ENCODE measurements at regions not wholly inside any gene's neighbourhood (a gene's known extent, or its start where the extent isn't known, plus 50 kb on each side); places are given as distances from the start of the nearest gene placed in this dataset.

GRCh38 chr4:62717154-62717553 lies 1517.0 kb downstream of the ADGRL3 start:
- no peak overlapping the region for H3K4me3 ChIP-seq
- H3K9me3 ChIP-seq: no peaks in the 10 kb centered on the region
- H3K27me3 ChIP-seq: no peaks in the 10 kb centered on the region
- TF ChIP-seq CTCF (IDR thresholded peaks at IDR 0.05): no peak
- DNase-seq (ENCODE audit: low spot score in 2 of 2): no peak
- no peaks in the 10 kb centered on the region for H3K4me1 ChIP-seq
- intact Hi-C loops (cut with DNase I): no loop called here
- H3K36me3 ChIP-seq: no peaks in the 10 kb centered on the region
- no peak overlapping the region for H3K27ac ChIP-seq

GRCh38 chr4:62711575-62711974 lies 1511.4 kb downstream of the ADGRL3 start:
- TF ChIP-seq CTCF (IDR thresholded peaks at IDR 0.05): no peak
- Histone ChIP-seq H3K27ac (no peak overlapping the region), H3K9me3 (no peaks in the 10 kb centered on the region), H3K4me3 (no peak overlapping the region), H3K27me3 (no peaks in the 10 kb centered on the region), H3K36me3 (no peaks in the 10 kb centered on the region), H3K4me1 (no peaks in the 10 kb centered on the region)
- intact Hi-C loops (cut with DNase I): no loop called here
- DNase-seq (ENCODE audit: low spot score in 2 of 2): no peak

- Histone ChIP-seq H3K4me3 (peak overlapping the region in 1 of 2 donors; percentile 34), H3K27me3 (no peaks in the 10 kb centered on the region), H3K27ac (no peak overlapping the region), H3K4me1 (no peaks in the 10 kb centered on the region), H3K9me3 (no peaks in the 10 kb centered on the region), H3K36me3 (no peaks in the 10 kb centered on the region)
- intact Hi-C loops (cut with DNase I): no loop called here
- peak in 2 of 3 experiments; percentile 44 to 61 for TF ChIP-seq CTCF (IDR thresholded peaks at IDR 0.05)
- DNase-seq (ENCODE audit: low spot score in 2 of 2): no peak
Measured at GRCh38 chr4:62709618-62710252, 1509.6 kb downstream of the ADGRL3 start.

GRCh38 chr4:62706423-62706822 lies 1506.3 kb downstream of the ADGRL3 start:
- Histone ChIP-seq H3K27me3 (no peaks in the 10 kb centered on the region), H3K9me3 (no peaks in the 10 kb centered on the region), H3K4me3 (no peak overlapping the region), H3K36me3 (no peaks in the 10 kb centered on the region), H3K27ac (no peak overlapping the region), H3K4me1 (no peaks in the 10 kb centered on the region)
- intact Hi-C loops (cut with DNase I): no loop called here
- no peak for TF ChIP-seq CTCF (IDR thresholded peaks at IDR 0.05)
- no peak for DNase-seq (ENCODE audit: low spot score in 2 of 2)

- Histone ChIP-seq H3K27me3 (no peaks in the 10 kb centered on the region), H3K9me3 (no peaks in the 10 kb centered on the region), H3K4me1 (no peaks in the 10 kb centered on the region), H3K4me3 (no peak overlapping the region), H3K36me3 (no peaks in the 10 kb centered on the region), H3K27ac (no peak overlapping the region)
- intact Hi-C loops (cut with DNase I): no loop called here
- DNase-seq (ENCODE audit: low spot score in 2 of 2): no peak
- no peak for TF ChIP-seq CTCF (IDR thresholded peaks at IDR 0.05)
Measured at GRCh38 chr4:62683799-62684566, 1483.9 kb downstream of the ADGRL3 start.
